SK-N-SH (cell line): ENCODE measurements at regions not wholly inside any gene's neighbourhood (a gene's known extent, or its start where the extent isn't known, plus 50 kb on each side); places are given as distances from the start of the nearest gene placed in this dataset.

ENCODE experiments used
- CTCF ChIA-PET: fragments of 300-600, 350-600 bp; formaldehyde crosslinking; extraction: SDS; loops from one replicate; lab custom pipeline; 2021; lab: Yijun Ruan, JAX
- POLR2A ChIA-PET: fragments of 350-600 bp; sonication (Branson Sonifier 250); formaldehyde crosslinking; extraction: SDS; loops from one replicate; lab custom pipeline; 2020; ENCODE audit warnings: antibody characterized with exemption, inconsistent platforms; lab: Yijun Ruan, JAX
- DNase-seq: peaks from one replicate; pipeline ENCODE4 v3.0.0; 2012
- H2AFZ ChIP-seq: fragments of 200-600 bp; sonication (generic); 2 replicates; pipeline ENCODE4 v1.8.1; 2016; ENCODE audit warnings: antibody characterized with exemption, mild to moderate bottlenecking, low read depth
- H3F3A ChIP-seq: fragments of 200-600 bp; sonication (generic); replicated peaks from 2 replicates; pipeline ENCODE3; 2016; ENCODE audit warnings: antibody characterized with exemption, mild to moderate bottlenecking; ENCODE audit not compliant: insufficient read depth
- H3K27ac ChIP-seq, 2 experiments: fragments of 200-500 bp in 1 of 2; fragments of 200-600 bp in 1 of 2; sonication (Bioruptor generic) in 1 of 2; sonication (generic), shearing (Covaris generic) in 1 of 2; 2 replicates each; pipeline versions ENCODE4 v1.5.1 to v1.6.1; 2014 to 2016; ENCODE audit warnings: low read depth in 2 of 2, inconsistent platforms in 1 of 2, low read length in 1 of 2, mild to moderate bottlenecking in 1 of 2, mixed read lengths in 1 of 2
- H3K27me3 ChIP-seq: fragments of 200-600 bp; sonication (generic), shearing (Covaris generic); 2 replicates; pipeline ENCODE4 v1.6.1; 2016; ENCODE audit warnings: mixed run types; ENCODE audit not compliant: insufficient read depth
- H3K36me3 ChIP-seq, 2 experiments: fragments of 200-500 bp in 1 of 2; fragments of 200-600 bp in 1 of 2; sonication (Bioruptor generic) in 1 of 2; sonication (generic) in 1 of 2; replicated peaks in 1 of 2; 2 replicates each; pipeline versions ENCODE3 to v1.5.1; 2014 to 2016; ENCODE audit warnings: low read length in 1 of 2, mild to moderate bottlenecking in 1 of 2; ENCODE audit not compliant: insufficient read depth in 2 of 2, control insufficient read depth in 1 of 2
- H3K4me1 ChIP-seq, 2 experiments: fragments of 200-500 bp in 1 of 2; fragments of 200-600 bp in 1 of 2; sonication (Bioruptor generic) in 1 of 2; sonication (generic), shearing (Covaris generic) in 1 of 2; 2 replicates each; pipeline versions ENCODE4 v1.5.1 to v1.6.1; 2014 to 2016; ENCODE audit warnings: low read depth in 1 of 2, low read length in 1 of 2, mixed run types in 1 of 2; ENCODE audit not compliant: insufficient read depth in 2 of 2, control insufficient read depth in 1 of 2
- H3K4me2 ChIP-seq: fragments of 200-600 bp; sonication (generic), shearing (Covaris generic); 2 replicates; pipeline ENCODE4 v1.6.1; 2017; ENCODE audit warnings: mixed run types
- H3K4me3 ChIP-seq, 2 experiments: fragments of 200-500 bp in 1 of 2; fragments of 200-600 bp in 1 of 2; sonication (Bioruptor generic) in 1 of 2; sonication (generic), shearing (Covaris generic) in 1 of 2; 2 replicates each; pipeline versions ENCODE4 v1.5.1 to v1.8.1; 2014 to 2016; ENCODE audit warnings: low read depth in 2 of 2, inconsistent platforms in 1 of 2, low read length in 1 of 2, mild to moderate bottlenecking in 1 of 2, mixed read lengths in 1 of 2, moderate library complexity in 1 of 2
- H3K79me2 ChIP-seq: fragments of 200-600 bp; sonication (generic); 2 replicates; pipeline ENCODE4 v1.8.1; 2017; ENCODE audit warnings: mild to moderate bottlenecking; ENCODE audit not compliant: insufficient read depth
- H3K9ac ChIP-seq: fragments of 200-600 bp; sonication (generic); 2 replicates; pipeline ENCODE4 v1.6.1; 2017; ENCODE audit warnings: mixed run types
- H3K9me2 ChIP-seq: fragments of 200-600 bp; sonication (generic); 2 replicates; pipeline ENCODE4 v1.6.1; 2017; ENCODE audit warnings: mixed run types
- H3K9me3 ChIP-seq: fragments of 200-600 bp; sonication (generic); 2 replicates; pipeline ENCODE4 v1.6.1; 2017; ENCODE audit warnings: mixed run types, mild to moderate bottlenecking, moderate library complexity
- H4K20me1 ChIP-seq: fragments of 200-600 bp; sonication (generic); 2 replicates; pipeline ENCODE4 v1.6.1; 2017; ENCODE audit warnings: mild to moderate bottlenecking, mixed run types; ENCODE audit not compliant: insufficient read depth
- ELF1 ChIP-seq: IDR thresholded peaks from 2 replicates; pipeline ENCODE4 v1.4.0; 2012
- EP300 ChIP-seq, 2 experiments: IDR thresholded peaks; 2 replicates each; pipeline versions ENCODE4 v1.4.0 to v1.6.1; 2012; ENCODE audit warnings: borderline replicate concordance in 1 of 2, low read depth in 1 of 2, low read length in 1 of 2
- EZH2phosphoT487 ChIP-seq: fragments of 200-600 bp; sonication (generic); IDR thresholded peaks from 2 replicates; pipeline ENCODE4 v1.6.1; 2017; ENCODE audit warnings: low read depth, mixed run types, mild to moderate bottlenecking, antibody characterized with exemption, moderate library complexity, borderline replicate concordance
- FOSL2 ChIP-seq: IDR thresholded peaks from 2 replicates; pipeline ENCODE4 v1.4.0; 2012; ENCODE audit warnings: low read depth, mild to moderate bottlenecking, moderate library complexity, borderline replicate concordance
- FOXJ3 ChIP-seq: sonication (generic); formaldehyde crosslinking; IDR thresholded peaks from 2 replicates; pipeline ENCODE4 v1.5.1; 2020; ENCODE audit warnings: mild to moderate bottlenecking, missing genetic modification reagents
- FOXM1 ChIP-seq: IDR thresholded peaks from 2 replicates; pipeline ENCODE4 v1.4.0; 2012; ENCODE audit warnings: low read depth, mild to moderate bottlenecking
- GABPA ChIP-seq: IDR thresholded peaks from 2 replicates; pipeline ENCODE4 v1.4.0; 2012; ENCODE audit warnings: low read depth, mild to moderate bottlenecking
- JUND ChIP-seq: IDR thresholded peaks from 2 replicates; pipeline ENCODE4 v1.4.0; 2012
- MEF2A ChIP-seq: IDR thresholded peaks from 2 replicates; pipeline ENCODE4 v1.4.0; 2012; ENCODE audit warnings: low read depth, borderline replicate concordance
- MXI1 ChIP-seq: IDR thresholded peaks from 2 replicates; pipeline ENCODE4 v1.6.1; 2012; ENCODE audit warnings: mild to moderate bottlenecking, low read depth, low read length, improper control_type of control experiment
- NFIC ChIP-seq: IDR thresholded peaks from 2 replicates; pipeline ENCODE4 v1.4.0; 2012; ENCODE audit warnings: borderline replicate concordance
- POLR2AphosphoS5 ChIP-seq: IDR thresholded peaks from 2 replicates; pipeline ENCODE4 v1.6.1; 2012; ENCODE audit warnings: low read depth, low read length
- RAD21 ChIP-seq: IDR thresholded peaks from 2 replicates; pipeline ENCODE4 v1.6.1; 2012; ENCODE audit warnings: mild to moderate bottlenecking, low read length
- RXRA ChIP-seq: IDR thresholded peaks from 2 replicates; pipeline ENCODE4 v1.4.0; 2012; ENCODE audit warnings: low read depth, mild to moderate bottlenecking, borderline replicate concordance
- SIN3A ChIP-seq: IDR thresholded peaks from 2 replicates; pipeline ENCODE4 v1.6.1; 2012; ENCODE audit warnings: low read depth, mild to moderate bottlenecking, low read length, moderate library complexity, borderline replicate concordance
- TAF1 ChIP-seq: IDR thresholded peaks from 2 replicates; pipeline ENCODE4 v1.6.1; 2012; ENCODE audit warnings: low read depth, mild to moderate bottlenecking, low read length, moderate library complexity, borderline replicate concordance
- TCF12 ChIP-seq: IDR thresholded peaks from 2 replicates; pipeline ENCODE4 v1.4.0; 2012
- TEAD4 ChIP-seq: IDR thresholded peaks from 2 replicates; pipeline ENCODE4 v1.4.0; 2012; ENCODE audit warnings: mild to moderate bottlenecking, borderline replicate concordance; ENCODE audit not compliant: insufficient read depth
- YY1 ChIP-seq: IDR thresholded peaks from 2 replicates; pipeline ENCODE4 v1.4.0; 2012; ENCODE audit warnings: low read depth, mild to moderate bottlenecking
- TF ChIP-seq, protein P1 (sequence below): fragments of 150-350 bp; IDR thresholded peaks from 2 replicates; pipeline ENCODE4 v1.6.1; 2017; ENCODE audit warnings: antibody characterized with exemption, low read length, low read depth, borderline replicate concordance
- TF ChIP-seq, protein P2 (sequence below): IDR thresholded peaks from 2 replicates; pipeline ENCODE4 v1.4.0; 2012; ENCODE audit warnings: low read depth, borderline replicate concordance
- TF ChIP-seq, protein P3 (sequence below): IDR thresholded peaks from 2 replicates; pipeline ENCODE4 v1.4.0; 2012; ENCODE audit warnings: low read depth, borderline replicate concordance
- TF ChIP-seq, protein P4 (sequence below): IDR thresholded peaks from 2 replicates; pipeline ENCODE4; 2012

DNA sequence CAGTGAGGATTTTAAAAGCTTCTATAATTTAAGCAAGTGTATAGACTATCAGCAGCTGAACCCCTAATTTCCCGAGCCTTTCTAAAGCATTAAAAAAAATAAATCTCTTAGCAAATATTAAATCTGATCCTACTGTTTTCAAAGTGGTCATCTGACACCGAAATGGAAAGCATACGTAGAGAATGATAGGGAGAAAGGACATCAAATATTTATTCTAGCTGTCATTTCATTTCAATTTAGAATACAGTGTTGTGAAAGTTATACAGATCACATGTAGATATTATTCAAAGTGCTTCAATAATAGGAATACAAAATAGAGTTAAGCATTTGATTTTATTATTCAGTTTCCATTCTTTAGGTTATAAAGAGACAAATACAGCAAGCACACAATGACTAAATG lies 61.9 kb upstream of the PKIB start (continued):
- no peak for TF ChIP-seq JUND
- TF ChIP-seq TEAD4: no peak
- no peak for TF ChIP-seq EP300 (IDR thresholded peaks at IDR 0.05; ENCODE audit: borderline replicate concordance in 1 of 2, low read depth in 1 of 2, low read length in 1 of 2)
- TF ChIP-seq YY1: no peak
- TF ChIP-seq GABPA: no peak
- no peak for TF ChIP-seq NFIC

DNA sequence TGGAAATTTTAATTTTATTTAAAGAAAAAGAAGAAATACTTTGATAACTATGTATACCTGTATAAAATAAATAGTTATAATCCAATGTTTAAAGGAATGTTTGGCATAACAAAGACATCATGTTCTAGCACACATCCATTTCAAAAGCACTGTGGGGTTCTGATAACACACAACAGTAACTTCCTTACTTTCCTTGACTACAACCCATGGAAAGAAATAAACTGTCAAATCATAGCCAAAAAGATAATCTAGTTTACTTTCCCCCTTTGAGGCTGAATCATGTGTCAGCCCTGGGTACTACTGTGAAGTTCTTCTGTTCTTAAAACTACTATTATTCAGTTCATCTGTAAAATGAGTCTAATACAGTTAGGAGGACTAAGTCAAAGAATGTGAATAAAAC lies 61.4 kb upstream of the PKIB start:
- DNase-seq: no peak
- H3K36me3 ChIP-seq: no peaks in the 10 kb centered on the region
- H3K9me2 ChIP-seq: no peaks in the 10 kb centered on the region
- H3K4me2 ChIP-seq: no peak overlapping the region
- no peaks in the 10 kb centered on the region for H3K4me1 ChIP-seq
- ChIA-PET CTCF (interaction anchor here (1.3 to 2.9 kb wide), 2 partner anchors 17 to 57 kb away, joined by 4 to 11 read pairs; no protein-coding TSS in a partner anchor), POLR2A (no interaction called here)
- H2AFZ ChIP-seq: no peak overlapping the region
- H3K4me3 ChIP-seq: no peak overlapping the region
- H3F3A ChIP-seq: no peaks in the 10 kb centered on the region
- TF ChIP-seq SIN3A (no peak), MXI1 (no peak), RAD21 (no peak), ELF1 (no peak), RXRA (no peak), TAF1 (no peak), TCF12 (no peak), FOXJ3 (CRISPR knock-in tag) (no peak), FOSL2 (no peak), POLR2AphosphoS5 (no peak), MEF2A (no peak), JUND (no peak), GABPA (no peak), FOXM1 (no peak), EZH2phosphoT487 (no peak), EP300 (IDR thresholded peaks at IDR 0.05; ENCODE audit: borderline replicate concordance in 1 of 2, low read depth in 1 of 2, low read length in 1 of 2) (no peak)
- TF ChIP-seq, protein P1, sequence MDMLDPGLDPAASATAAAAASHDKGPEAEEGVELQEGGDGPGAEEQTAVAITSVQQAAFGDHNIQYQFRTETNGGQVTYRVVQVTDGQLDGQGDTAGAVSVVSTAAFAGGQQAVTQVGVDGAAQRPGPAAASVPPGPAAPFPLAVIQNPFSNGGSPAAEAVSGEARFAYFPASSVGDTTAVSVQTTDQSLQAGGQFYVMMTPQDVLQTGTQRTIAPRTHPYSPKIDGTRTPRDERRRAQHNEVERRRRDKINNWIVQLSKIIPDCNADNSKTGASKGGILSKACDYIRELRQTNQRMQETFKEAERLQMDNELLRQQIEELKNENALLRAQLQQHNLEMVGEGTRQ: no peak
- TF ChIP-seq, protein P2, sequence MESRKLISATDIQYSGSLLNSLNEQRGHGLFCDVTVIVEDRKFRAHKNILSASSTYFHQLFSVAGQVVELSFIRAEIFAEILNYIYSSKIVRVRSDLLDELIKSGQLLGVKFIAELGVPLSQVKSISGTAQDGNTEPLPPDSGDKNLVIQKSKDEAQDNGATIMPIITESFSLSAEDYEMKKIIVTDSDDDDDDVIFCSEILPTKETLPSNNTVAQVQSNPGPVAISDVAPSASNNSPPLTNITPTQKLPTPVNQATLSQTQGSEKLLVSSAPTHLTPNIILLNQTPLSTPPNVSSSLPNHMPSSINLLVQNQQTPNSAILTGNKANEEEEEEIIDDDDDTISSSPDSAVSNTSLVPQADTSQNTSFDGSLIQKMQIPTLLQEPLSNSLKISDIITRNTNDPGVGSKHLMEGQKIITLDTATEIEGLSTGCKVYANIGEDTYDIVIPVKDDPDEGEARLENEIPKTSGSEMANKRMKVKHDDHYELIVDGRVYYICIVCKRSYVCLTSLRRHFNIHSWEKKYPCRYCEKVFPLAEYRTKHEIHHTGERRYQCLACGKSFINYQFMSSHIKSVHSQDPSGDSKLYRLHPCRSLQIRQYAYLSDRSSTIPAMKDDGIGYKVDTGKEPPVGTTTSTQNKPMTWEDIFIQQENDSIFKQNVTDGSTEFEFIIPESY: no peak
- TF ChIP-seq, protein P3, sequence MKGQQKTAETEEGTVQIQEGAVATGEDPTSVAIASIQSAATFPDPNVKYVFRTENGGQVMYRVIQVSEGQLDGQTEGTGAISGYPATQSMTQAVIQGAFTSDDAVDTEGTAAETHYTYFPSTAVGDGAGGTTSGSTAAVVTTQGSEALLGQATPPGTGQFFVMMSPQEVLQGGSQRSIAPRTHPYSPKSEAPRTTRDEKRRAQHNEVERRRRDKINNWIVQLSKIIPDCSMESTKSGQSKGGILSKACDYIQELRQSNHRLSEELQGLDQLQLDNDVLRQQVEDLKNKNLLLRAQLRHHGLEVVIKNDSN: no peak
- TF ChIP-seq, protein P4, sequence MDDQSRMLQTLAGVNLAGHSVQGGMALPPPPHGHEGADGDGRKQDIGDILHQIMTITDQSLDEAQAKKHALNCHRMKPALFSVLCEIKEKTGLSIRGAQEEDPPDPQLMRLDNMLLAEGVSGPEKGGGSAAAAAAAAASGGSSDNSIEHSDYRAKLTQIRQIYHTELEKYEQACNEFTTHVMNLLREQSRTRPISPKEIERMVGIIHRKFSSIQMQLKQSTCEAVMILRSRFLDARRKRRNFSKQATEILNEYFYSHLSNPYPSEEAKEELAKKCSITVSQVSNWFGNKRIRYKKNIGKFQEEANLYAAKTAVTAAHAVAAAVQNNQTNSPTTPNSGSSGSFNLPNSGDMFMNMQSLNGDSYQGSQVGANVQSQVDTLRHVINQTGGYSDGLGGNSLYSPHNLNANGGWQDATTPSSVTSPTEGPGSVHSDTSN: no peak
- TF ChIP-seq, all 33 proteins: peak for 0
- Histone ChIP-seq H4K20me1 (no peaks in the 10 kb centered on the region), H3K9me3 (no peaks in the 10 kb centered on the region), H3K79me2 (no peaks in the 10 kb centered on the region), H3K27ac (no peak overlapping the region), H3K9ac (no peak overlapping the region), H3K27me3 (no peaks in the 10 kb centered on the region)
